GM21515 (cell line): ENCODE measurements at regions not wholly inside any gene's neighbourhood (a gene's known extent, or its start where the extent isn't known, plus 50 kb on each side); places are given as distances from the start of the nearest gene placed in this dataset.

ENCODE experiments used
- ATAC-seq: cut with Tn5 transposase; IDR thresholded peaks from one replicate; pipeline ENCODE4 v1.9.1; 2021; ENCODE audit not compliant: unreplicated experiment

GRCh38 chr6:56378507-56378906, 131.1 kb upstream of the COL21A1 start:
- ATAC-seq, result no peak

GRCh38 chr6:56377295-56377694, 129.9 kb upstream of the COL21A1 start:
- no peak for ATAC-seq

- no peak for ATAC-seq
These were observed 128.4 kb upstream of the COL21A1 start for GRCh38 chr6:56375806-56376205.

- no peak for ATAC-seq
These were observed 127.5 kb upstream of the COL21A1 start for GRCh38 chr6:56374841-56375369.

GRCh38 chr6:56372406-56372995, 125.1 kb upstream of the COL21A1 start:
- no peak for ATAC-seq

GRCh38 chr6:56370561-56371211, 123.3 kb upstream of the COL21A1 start:
- peak; percentile 74 for ATAC-seq

- ATAC-seq, result no peak
These were observed 122.8 kb upstream of the COL21A1 start for GRCh38 chr6:56370127-56370540.

- ATAC-seq, result no peak
These were observed 121.1 kb upstream of the COL21A1 start for GRCh38 chr6:56368491-56368890.

GRCh38 chr6:56366141-56366852, 118.9 kb upstream of the COL21A1 start:
- ATAC-seq, result no peak

GRCh38 chr6:56364827-56365339, 117.5 kb upstream of the COL21A1 start:
- no peak for ATAC-seq

GRCh38 chr6:56364431-56364826, 117.0 kb upstream of the COL21A1 start:
- no peak for ATAC-seq

GRCh38 chr6:56363796-56364430, 116.5 kb upstream of the COL21A1 start:
- no peak for ATAC-seq

- no peak for ATAC-seq
These were observed 114.4 kb upstream of the COL21A1 start for GRCh38 chr6:56361812-56362211.

- ATAC-seq, result peak; percentile 82
These were observed 112.0 kb upstream of the COL21A1 start for GRCh38 chr6:56359201-56359899.

- peak; percentile 73 for ATAC-seq
These were observed 110.4 kb upstream of the COL21A1 start for GRCh38 chr6:56357616-56358373.

- no peak for ATAC-seq
These were observed 109.0 kb upstream of the COL21A1 start for GRCh38 chr6:56356426-56356825.

GRCh38 chr6:56353860-56354259, 106.5 kb upstream of the COL21A1 start:
- no peak for ATAC-seq

- ATAC-seq, result no peak
These were observed 103.4 kb upstream of the COL21A1 start for GRCh38 chr6:56350628-56351260.

- ATAC-seq, result no peak
These were observed 101.8 kb upstream of the COL21A1 start for GRCh38 chr6:56349194-56349593.

- ATAC-seq, result no peak
These were observed 101.2 kb upstream of the COL21A1 start for GRCh38 chr6:56348578-56348977.
